ENCODE measurements at regions not wholly inside any gene's neighbourhood (a gene's known extent, or its start where the extent isn't known, plus 50 kb on each side); places are given as distances from the start of the nearest gene placed in this dataset.

DNA sequence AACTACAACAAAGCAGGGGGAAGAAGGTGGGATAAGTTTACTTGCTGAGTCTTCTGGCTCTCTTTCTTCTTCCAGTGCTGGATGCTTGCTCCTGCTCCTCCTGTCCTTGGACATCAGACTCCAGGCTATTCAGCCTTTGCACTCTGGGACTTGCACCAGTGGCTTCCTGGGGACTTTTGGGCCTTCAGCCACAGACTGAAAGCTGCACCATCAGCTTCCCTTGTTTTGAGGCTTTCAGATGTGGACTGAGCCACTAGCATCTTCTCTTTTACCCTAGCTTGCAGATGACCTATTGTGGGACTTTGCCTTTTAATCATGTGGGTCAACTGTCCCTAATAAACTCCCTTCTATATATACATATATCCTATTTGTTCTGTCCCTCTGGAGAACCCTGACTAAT, 173.0 kb upstream of the UFM1 start:
- TF ChIP-seq CTCF (conservative IDR thresholded peaks at IDR 0.05 in 1 of 2, IDR thresholded peaks at IDR 0.05 in 1 of 2; ENCODE audit: low read depth in 1 of 2, low read length in 2 of 2) (no peak), EZH2 (IDR thresholded peaks at IDR 0.05; ENCODE audit: low read length, missing control alignments) (no peak)

Measured in fibroblast of lung (primary cell).